ENCODE measurements at regions not wholly inside any gene's neighbourhood (a gene's known extent, or its start where the extent isn't known, plus 50 kb on each side); places are given as distances from the start of the nearest gene placed in this dataset.
A peak's percentile ranks its signal among the peaks of the same experiment; 100 is the strongest.

GRCh38 chr1:69438056-69438795 lies 129.5 kb upstream of the LRRC7 start:
- no peak for DNase-seq (ENCODE audit: low spot score)

GRCh38 chr1:69441496-69441895 lies 126.2 kb upstream of the LRRC7 start:
- no peak for DNase-seq (ENCODE audit: low spot score)

GRCh38 chr1:69451196-69451595 lies 116.5 kb upstream of the LRRC7 start:
- DNase-seq (ENCODE audit: low spot score), result no peak

GRCh38 chr1:69455718-69456117 lies 112.0 kb upstream of the LRRC7 start:
- DNase-seq (ENCODE audit: low spot score), result no peak

GRCh38 chr1:69459244-69459643 lies 108.5 kb upstream of the LRRC7 start:
- no peak for DNase-seq (ENCODE audit: low spot score)

GRCh38 chr1:69475021-69475420 lies 92.7 kb upstream of the LRRC7 start:
- peak; percentile 28 for DNase-seq (ENCODE audit: low spot score)

GRCh38 chr1:69479734-69480133 lies 88.0 kb upstream of the LRRC7 start:
- no peak for DNase-seq (ENCODE audit: low spot score)

GRCh38 chr1:69483246-69483645 lies 84.5 kb upstream of the LRRC7 start:
- DNase-seq (ENCODE audit: low spot score), result no peak

GRCh38 chr1:69485616-69486015 lies 82.1 kb upstream of the LRRC7 start:
- DNase-seq (ENCODE audit: low spot score), result peak; percentile 34

GRCh38 chr1:69491416-69491815 lies 76.3 kb upstream of the LRRC7 start:
- DNase-seq (ENCODE audit: low spot score), result no peak

GRCh38 chr1:69492286-69492685 lies 75.4 kb upstream of the LRRC7 start:
- DNase-seq (ENCODE audit: low spot score), result no peak

- DNase-seq (ENCODE audit: low spot score), result no peak
Measured at GRCh38 chr1:69494221-69494620, 73.5 kb upstream of the LRRC7 start.

GRCh38 chr1:69497441-69498221 lies 70.1 kb upstream of the LRRC7 start:
- no peak for DNase-seq (ENCODE audit: low spot score)

- DNase-seq (ENCODE audit: low spot score), result no peak
Measured at GRCh38 chr1:69498711-69499110, 69.0 kb upstream of the LRRC7 start.

- DNase-seq (ENCODE audit: low spot score), result no peak
Measured at GRCh38 chr1:69499203-69499803, 68.4 kb upstream of the LRRC7 start.

GRCh38 chr1:69502991-69503390 lies 64.7 kb upstream of the LRRC7 start:
- DNase-seq (ENCODE audit: low spot score), result no peak

GRCh38 chr1:69504730-69505252 lies 62.9 kb upstream of the LRRC7 start:
- DNase-seq (ENCODE audit: low spot score), result no peak

GRCh38 chr1:69506311-69506710 lies 61.4 kb upstream of the LRRC7 start:
- no peak for DNase-seq (ENCODE audit: low spot score)

GRCh38 chr1:69506721-69507120 lies 61.0 kb upstream of the LRRC7 start:
- DNase-seq (ENCODE audit: low spot score), result no peak

GRCh38 chr1:69510026-69510425 lies 57.7 kb upstream of the LRRC7 start:
- DNase-seq (ENCODE audit: low spot score), result no peak

- no peak for DNase-seq (ENCODE audit: low spot score)
Measured at GRCh38 chr1:69511426-69512192, 56.1 kb upstream of the LRRC7 start.

- DNase-seq (ENCODE audit: low spot score), result no peak
Measured at GRCh38 chr1:69513601-69514000, 54.1 kb upstream of the LRRC7 start.

Measured in kidney tubule cell (primary cell).